ENCODE measurements at regions not wholly inside any gene's neighbourhood (a gene's known extent, or its start where the extent isn't known, plus 50 kb on each side); places are given as distances from the start of the nearest gene placed in this dataset.

- TF ChIP-seq, protein P1, sequence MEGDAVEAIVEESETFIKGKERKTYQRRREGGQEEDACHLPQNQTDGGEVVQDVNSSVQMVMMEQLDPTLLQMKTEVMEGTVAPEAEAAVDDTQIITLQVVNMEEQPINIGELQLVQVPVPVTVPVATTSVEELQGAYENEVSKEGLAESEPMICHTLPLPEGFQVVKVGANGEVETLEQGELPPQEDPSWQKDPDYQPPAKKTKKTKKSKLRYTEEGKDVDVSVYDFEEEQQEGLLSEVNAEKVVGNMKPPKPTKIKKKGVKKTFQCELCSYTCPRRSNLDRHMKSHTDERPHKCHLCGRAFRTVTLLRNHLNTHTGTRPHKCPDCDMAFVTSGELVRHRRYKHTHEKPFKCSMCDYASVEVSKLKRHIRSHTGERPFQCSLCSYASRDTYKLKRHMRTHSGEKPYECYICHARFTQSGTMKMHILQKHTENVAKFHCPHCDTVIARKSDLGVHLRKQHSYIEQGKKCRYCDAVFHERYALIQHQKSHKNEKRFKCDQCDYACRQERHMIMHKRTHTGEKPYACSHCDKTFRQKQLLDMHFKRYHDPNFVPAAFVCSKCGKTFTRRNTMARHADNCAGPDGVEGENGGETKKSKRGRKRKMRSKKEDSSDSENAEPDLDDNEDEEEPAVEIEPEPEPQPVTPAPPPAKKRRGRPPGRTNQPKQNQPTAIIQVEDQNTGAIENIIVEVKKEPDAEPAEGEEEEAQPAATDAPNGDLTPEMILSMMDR (IDR thresholded peaks at IDR 0.05; ENCODE audit: low read depth, low read length): no peak
- TF ChIP-seq, protein P2, sequence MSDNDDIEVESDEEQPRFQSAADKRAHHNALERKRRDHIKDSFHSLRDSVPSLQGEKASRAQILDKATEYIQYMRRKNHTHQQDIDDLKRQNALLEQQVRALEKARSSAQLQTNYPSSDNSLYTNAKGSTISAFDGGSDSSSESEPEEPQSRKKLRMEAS (IDR thresholded peaks at IDR 0.05; ENCODE audit: low read depth, low read length): no peak
Measured at GRCh38 chr14:89565607-89566006, 148.6 kb upstream of the FOXN3 start.

Data from NB4 (cell line).